HG03457 (cell line): ENCODE measurements at regions not wholly inside any gene's neighbourhood (a gene's known extent, or its start where the extent isn't known, plus 50 kb on each side); places are given as distances from the start of the nearest gene placed in this dataset.

ENCODE experiments used
- ATAC-seq: cut with Tn5 transposase; IDR thresholded peaks from one replicate; pipeline ENCODE4 v1.9.1; 2021; ENCODE audit warnings: moderate number of reproducible peaks; ENCODE audit not compliant: unreplicated experiment

DNA sequence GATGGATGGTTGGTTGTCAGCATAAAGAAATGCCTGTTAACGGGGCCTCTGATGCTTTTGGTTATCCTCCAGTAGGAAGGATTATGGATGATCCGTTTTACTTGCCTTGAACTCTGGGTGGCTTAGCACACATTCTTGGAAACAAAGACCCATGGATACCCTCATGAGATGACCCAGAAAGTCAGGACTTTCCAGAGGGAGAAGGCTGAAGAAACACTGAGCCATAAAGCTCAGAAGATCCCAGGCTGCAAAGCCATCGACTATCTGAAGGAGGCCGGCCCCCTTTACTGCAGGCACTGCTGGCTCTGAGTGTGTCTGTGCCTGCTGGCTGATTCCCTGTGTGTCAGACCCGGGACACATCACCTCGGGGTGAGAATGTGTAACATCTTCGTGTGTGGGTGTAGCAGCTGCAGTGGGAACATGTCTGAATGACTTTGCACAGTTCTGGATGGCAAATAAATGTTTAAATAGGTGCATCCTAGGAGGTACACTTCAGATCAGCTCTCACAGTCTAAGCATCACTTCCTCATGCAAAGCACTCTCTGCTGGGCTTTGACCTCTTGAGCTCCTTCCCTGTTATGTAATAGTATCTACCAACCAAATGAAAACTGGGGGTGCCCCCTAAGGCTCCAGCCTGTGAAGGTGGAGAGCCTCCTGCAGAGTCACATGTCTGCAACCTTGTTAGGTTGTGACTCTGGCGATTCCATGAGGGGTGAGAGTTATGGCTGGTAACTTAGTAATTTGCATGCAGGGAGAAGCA is 1084.9 kb downstream of the TBC1D22A start:
- no peak for ATAC-seq

DNA sequence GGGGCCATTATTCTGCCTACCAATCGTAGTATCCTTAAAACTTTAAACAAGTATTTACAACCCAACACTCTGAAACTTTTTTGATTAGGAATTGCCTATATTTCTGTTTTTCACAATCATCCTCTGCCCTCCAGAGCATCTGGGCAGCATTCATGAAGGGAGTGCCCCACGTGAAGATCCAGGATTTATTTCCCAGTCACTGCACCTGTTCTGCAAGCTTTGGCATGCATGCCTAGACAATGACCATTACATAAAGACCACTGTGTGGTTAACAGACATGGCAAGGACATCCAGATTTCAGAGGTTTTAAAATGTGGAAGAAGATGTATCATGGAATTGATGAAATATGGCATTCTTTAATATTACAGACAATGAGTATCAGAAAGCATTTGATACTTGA is 1083.8 kb downstream of the TBC1D22A start:
- ATAC-seq = no peak

DNA sequence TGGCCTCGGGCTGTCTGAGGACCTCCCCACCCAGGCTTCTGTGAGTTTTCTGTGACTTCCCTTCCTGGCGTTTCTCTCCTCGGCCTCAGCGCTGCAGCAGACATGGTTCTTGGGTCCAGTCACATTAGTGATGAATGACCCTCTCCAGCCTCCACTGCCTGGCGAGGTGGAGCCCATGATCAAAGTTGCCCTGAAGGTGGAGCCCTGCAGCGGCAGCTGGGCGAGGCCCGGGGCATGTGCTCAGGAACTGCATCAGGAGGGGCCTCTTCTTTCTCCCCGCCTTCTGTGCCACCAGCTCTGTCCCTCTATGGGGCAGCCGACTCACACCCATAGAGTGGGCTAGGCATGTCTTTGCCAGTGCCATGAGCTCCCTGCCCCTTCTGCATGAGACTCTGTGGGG is 1079.7 kb downstream of the TBC1D22A start:
- ATAC-seq = no peak

DNA sequence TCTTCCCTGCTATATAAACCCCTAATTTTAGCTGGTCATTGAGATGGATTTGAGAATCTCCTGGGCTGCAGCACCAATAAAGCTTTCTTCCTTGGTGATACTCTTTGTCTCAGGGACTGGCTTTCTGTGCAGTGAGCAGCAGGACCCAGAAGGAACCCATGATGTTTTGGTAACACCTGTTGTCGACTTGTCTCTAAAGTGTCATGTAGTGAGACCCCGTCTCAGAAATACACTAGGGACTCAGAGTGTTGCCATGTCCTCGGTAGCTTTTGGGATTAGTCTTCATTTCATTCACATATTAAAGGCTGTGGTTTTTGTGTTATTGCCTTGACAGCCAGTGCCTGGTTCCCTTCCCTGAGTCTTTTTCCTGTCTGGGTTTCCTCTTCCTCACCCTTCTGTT is 1078.7 kb downstream of the TBC1D22A start:
- ATAC-seq = no peak

DNA sequence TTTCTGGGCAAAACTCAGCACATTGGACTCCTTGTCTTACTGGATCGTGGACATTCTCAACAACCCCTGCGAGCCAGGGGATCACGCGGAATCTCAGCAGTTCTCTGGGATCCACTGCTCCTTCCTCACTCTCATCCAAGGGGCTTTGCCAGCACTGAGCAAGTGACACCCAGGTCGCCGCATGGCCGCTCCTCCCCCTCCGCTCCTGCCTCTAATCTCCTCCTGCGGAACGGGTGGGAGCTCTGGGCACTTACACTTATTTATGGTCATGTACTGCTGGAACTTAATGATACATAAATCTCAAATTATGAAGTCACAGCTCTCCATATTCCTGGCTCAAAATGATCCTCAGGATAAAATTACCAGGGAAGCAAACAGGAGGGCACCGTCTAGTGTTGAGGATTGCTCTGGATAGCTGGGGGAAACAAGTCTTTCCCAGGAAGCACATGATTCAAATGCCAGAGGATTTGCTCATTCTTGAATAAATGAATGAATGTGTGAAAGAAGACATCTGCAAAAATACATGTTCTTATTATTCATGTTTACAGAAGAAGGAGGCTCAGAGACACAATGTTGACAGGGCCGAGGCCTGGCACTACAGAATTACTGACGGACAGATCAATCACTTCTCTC is 1077.3 kb downstream of the TBC1D22A start:
- ATAC-seq = no peak

DNA sequence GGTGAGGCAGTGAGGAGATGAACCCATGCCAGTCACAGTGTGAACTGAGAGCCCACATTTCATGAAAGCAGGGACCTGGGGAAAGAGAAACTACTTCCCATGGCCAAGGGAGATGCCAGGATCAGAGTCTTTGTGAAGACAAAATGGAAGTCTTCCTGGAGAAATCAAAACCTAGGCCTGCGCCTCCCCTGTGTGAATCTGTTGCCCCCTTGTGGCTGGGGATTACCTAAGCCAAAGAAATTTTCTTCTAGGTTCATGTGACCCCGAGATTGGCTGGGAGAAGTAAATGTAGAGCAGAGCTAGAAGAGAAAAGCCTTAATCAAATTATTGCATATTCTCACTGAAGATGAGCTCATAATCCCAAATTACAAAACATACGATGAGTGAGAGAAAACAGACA is 1075.3 kb downstream of the TBC1D22A start:
- ATAC-seq = no peak

DNA sequence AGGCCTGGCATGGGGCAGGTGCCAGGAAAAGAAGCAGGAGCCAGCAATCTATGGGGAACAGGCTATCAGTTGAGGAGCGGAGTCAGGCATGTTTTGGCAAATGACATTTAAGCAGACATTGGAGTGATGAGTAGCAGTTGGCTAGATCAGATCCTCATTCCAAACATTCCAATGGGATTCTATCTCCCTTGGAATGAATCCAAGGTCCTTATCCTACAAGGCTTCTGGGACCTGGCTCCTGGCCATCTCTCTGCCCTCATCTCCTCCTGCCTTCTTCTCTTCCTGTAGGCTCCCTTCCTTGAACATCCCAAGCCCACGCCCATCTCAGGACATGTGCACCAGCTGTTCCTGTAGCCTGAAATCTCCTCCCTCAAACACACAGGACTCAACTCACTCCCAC is 1074.5 kb downstream of the TBC1D22A start:
- ATAC-seq = no peak

DNA sequence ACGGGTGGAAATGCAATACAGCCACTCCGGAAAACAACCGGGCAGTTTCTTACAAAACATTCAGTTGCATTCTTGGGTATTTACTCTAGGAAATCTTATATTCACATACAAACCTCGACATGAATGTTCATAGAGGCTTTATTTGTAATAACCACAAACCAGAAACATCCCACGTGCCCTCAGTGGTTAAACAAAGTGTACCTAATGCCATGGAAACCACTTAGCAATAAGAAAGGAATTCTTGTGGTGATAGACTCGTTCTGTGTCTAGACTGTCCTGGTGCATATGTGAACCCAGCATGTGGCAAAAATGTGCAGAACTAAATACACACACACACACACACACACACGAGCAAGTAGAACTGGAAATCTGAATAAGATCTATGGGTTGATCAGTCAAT is 1073.3 kb downstream of the TBC1D22A start:
- ATAC-seq = no peak

DNA sequence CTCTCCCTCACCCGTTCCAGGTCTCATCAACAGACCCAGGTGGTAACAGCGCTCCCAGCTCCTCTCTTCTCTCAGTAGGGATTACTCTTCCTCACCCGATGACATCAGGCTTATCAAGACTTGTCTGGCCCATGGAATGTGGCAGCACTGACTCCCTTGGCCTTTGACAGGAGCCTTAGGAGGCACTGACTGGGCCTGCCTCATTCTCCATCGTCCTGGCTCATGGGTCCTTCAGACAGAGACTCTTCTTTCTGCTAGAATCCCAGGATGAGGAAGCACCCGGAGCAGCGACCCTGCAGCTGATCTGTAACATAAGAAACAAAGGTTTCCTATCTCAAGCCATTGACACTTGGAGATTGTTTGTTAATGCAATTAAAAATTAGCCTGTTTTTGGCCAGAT is 1063.6 kb downstream of the TBC1D22A start:
- ATAC-seq = no peak

DNA sequence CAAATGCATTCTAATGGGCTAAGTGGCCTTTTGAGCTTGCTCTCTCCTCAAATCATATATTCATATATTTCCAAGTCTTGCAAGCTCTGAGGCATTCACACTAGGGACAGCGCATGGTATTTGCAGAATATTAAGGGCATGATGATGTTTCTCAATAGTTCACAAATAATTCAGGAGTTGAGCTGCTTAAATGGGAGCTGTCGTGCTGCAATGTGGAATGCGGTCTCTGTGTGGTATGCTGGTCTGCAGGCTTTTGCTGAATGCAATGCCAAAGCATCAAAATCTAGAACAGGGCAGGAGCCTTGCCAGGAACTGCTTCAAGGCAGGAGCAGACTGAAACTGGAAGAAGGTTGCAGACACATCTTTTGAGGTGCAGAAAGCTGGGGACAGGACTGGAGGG is 1060.0 kb downstream of the TBC1D22A start:
- no peak for ATAC-seq

DNA sequence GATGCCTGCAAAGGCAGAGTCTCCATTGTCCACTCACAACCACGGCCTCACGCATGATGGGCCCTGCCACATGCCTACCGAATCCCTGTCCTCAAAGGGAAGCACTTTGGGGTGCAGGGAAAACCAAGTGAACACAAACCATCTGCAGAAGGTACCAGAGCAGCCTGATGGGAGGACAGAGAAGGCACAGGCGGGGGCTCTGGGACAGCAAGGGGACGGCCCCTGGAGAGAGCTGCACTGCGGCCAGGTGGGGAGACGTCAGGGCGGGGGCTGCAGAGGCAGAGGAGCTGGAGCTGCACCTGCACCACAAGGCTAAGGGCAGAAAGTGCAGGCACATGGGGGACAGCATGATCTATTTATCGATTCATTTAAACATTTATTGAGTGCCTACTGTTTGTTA is 1056.0 kb downstream of the TBC1D22A start:
- no peak for ATAC-seq

DNA sequence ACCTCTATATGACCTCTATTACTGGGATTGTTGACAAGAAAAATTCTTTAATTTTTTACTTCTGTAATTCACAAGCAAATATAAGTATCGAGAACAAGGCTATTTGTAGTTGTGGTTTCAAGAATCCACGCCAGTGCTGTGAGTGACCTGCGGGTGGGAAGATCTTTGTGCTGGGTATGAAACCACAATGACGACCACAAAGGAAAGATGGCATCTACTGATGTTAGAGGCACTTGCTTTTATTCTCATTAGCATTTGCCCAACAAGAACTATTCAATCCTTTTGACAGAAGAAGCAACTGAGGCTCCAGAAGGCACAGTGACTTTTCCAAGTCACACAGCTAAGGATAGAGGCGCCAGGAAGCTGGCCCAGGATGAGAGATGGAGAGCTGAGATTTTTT is 1054.9 kb downstream of the TBC1D22A start:
- no peak for ATAC-seq

DNA sequence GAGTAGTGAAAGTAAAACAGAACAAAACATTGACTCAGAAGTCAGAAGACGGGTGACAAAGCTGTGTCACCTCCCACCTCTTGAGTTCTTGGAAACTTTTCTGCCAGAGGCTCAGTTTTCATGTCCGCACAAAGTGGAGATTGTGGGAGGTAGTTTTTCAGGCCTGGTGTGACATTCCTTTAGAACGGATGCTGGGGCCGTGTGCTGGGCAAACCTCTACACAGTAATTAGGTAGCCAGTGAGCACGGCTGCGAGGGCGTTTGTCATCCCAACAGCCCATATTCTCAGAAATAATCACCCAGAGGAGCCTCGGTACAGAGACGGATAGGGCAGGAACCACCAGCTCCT is 1054.4 kb downstream of the TBC1D22A start:
- no peak for ATAC-seq

DNA sequence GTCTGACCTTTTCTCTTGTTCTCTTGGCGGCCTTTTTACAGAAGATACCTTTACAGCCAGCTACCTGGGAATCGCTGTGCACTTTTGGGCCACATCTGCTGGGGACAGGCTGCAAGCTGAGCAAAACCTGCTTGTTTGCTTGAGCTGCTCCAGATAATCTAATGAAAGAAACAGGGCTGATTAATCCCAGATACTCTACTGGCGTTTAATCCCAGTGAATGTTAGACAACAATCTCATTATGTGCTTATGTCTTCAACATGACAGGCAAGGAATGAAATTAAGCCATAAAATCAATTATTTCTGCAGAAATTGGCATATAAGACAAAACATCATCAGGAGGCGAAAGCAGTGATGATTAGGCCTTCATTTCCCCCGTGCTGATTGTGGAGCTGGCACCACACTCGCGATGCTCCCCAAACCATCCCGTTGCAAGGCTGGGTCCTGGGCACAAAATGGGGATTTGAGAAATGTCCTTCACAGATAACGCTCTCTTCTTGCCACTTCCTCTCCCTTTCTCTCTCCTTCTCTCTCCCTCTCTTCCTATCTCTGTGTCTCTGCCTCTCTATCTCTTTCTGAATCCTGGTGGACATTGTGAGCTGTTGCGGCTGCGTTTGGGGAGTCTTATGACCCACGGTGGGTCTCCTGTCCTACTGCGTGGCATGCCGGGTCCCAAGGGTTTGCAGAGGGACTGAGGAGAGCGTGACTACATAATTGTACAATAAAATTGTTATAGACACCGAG is 1053.8 kb downstream of the TBC1D22A start:
- no peak for ATAC-seq

DNA sequence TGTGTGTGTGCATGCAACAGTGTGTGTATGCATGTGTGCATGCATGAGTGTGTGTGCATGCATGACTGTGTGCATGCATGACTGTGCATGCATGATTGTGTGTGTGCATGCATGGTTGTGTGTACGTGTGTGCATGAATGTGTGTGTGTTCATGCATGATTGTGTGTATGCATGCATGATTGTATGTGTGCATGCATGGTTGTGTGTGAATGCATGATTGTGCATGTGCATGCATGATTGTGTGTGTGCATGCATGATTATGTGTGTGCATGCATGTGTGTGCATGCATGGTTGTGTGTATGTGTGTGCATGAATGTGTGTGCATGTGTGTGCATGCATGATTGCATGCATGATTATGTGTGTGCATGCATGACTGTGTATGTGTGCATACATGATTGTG is 1052.0 kb downstream of the TBC1D22A start:
- ATAC-seq = no peak

DNA sequence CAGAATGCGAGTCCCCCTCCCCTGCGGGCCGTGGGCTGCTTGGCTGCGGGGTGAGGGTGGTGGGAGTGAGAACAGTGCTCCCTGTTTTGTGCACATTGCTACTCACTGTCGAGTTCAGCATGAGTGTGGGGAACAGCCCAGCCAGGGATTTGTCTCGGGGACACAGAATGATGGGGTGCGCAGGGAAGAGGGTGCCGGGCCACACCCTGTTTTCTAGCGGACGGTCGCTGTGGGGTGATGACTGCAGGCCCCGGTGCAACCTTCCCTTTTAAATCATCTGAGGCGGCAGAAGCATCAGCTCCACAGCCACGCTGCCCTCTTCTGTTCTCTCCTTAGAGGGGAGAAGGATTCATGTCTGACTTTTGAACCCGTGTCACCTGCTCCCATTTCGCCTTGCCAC is 1051.2 kb downstream of the TBC1D22A start:
- no peak for ATAC-seq

DNA sequence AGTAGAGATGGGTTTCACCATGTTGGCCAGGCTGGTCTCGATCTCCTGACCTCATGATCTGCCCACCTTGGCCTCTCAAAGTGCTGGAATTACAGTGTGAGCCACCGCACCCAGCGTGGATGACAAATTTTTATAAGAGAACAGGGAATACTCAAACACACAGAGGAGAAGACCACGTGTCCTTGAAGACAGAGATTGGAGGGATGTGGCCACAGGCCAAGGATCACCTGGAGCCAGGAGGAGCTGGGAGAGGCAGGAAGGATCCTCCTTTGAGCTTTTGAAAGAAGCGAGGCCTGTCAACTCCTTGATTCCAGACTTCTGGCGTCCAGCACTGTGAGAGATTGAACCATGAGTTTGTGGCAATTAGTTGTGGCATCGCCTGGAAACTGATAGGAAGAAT is 1049.5 kb downstream of the TBC1D22A start:
- no peak for ATAC-seq

DNA sequence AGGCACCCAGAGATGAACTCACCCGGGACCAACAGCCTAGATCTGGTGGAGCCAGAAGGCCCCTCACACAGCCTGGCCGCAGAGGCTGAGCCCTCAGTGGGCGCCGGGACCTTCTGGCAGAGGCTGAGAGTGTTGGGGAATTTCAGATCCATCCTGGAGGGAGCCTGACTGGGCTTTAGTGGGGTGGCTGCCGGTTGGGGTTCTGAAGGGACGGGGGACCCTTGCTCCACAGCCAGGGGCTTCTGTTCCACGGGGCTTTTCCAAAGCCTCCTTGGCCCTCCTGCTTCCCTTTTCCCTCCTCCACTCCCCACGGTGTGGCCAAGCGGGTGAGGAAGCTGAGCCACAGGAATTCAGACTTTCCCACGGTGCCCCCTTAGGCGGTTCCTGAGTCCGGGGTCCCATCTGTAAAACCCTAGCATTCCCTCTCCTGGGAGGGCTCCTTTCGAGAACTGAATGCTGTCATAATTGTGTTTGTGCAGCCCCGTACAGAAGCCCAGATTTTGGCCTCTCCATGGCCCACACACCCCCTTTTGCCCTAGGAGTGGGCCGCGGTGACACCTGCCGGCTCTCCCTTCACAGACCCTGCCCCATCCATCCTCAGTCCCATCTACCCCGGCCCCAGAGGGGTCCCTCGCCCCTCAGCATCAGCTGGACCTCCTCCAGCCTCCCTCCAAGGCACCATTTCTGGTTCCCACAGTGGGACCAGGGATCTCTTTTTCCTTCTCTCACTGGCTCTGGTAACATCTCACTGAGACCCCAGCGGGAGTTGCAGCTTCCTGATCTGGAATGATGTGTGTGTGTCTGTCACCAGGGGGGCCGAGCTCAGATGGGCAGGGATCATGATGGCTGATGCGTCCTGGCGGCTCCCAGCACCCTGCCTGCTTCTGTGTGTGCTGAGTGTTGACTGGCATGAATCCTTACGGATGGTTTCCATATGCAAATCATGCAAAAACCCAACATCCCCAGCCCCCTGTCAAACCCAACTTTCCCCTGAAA is 1048.4 kb downstream of the TBC1D22A start:
- no peak for ATAC-seq

DNA sequence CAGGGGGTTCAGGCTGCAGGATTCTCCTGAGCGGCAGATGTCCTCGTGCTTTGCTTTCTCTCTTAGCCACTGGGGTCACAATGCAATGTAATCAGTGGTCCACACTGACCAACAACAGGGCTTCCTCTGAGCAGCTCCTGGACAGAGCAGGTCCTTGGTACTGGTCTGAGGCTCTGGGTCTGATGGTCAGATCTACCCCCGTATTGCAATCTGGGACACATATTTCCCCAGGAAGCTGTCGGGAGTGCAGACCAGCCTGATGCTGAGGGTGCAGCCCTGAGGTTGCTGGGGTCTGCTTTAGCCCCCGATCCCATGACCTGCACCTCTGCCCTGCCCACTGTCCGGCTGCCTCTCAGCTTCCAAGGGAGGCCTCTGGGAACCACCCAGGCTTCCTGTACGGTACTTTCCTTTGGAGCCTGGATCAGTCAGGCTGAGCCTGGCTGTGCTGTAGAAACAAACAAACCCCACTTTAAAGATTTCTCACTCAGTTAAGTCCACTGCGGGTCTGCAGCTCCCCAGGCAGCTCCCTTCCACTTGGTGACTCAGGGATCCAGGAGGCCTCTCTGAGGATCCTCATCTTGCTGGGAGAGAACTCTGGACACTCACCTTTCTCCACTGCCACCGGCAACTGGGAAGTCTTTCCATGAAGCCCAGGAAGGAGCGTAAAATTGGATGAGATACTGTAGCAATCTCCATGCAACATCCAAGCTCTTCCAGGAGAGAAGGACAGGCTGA is 1046.6 kb downstream of the TBC1D22A start:
- ATAC-seq = no peak

DNA sequence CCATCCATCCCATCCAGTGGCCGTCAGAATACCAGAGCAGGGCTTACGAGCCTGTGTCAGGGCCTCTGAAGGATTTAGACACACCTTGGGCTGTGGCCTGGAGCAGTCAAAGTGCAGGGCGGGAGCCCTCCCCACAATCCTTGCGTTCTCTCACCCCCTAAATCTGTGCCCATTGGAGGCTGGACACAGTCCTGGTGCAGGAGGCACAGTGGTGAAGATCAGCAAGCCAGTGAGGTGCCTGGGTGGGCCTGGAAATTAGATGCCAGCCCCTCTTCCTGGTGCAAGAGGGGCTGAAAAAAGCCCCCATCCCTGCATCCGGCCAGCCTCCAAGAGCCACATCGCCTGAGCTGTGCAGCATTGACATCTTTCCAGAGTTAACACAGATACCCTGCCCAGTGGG is 1045.8 kb downstream of the TBC1D22A start:
- no peak for ATAC-seq
